WTC11 (cell line): ENCODE measurements at regions not wholly inside any gene's neighbourhood (a gene's known extent, or its start where the extent isn't known, plus 50 kb on each side); places are given as distances from the start of the nearest gene placed in this dataset.

Experiments used
- ATAC-seq: fragments of 200-7000 bp; cut with Tn5 transposase; 2 replicates; pipeline ENCODE4 v1.10.0; 2021; ENCODE audit warnings: mild to moderate bottlenecking, moderate library complexity
- CTCF ChIA-PET: fragments of 300-600 bp; sonication (Branson Sonifier 250); formaldehyde crosslinking; loops from one replicate; lab custom pipeline; 2021; ENCODE audit warnings: antibody characterized with exemption; lab: Charles Lee
- POLR2A ChIA-PET: fragments of 350-600 bp; sonication (Branson Sonifier 250); formaldehyde crosslinking; loops from one replicate; lab custom pipeline; 2021; ENCODE audit warnings: antibody characterized with exemption; lab: Charles Lee
- DNase-seq: peaks from one replicate; pipeline ENCODE4 v3.0.0; 2021; ENCODE audit warnings: low spot score
- H3K27ac Mint-ChIP-seq: 2 replicates; pipeline ENCODE4 v1.8.0; 2021; ENCODE audit warnings: mixed read lengths
- H3K27me3 Mint-ChIP-seq: 2 replicates; pipeline ENCODE4 v1.8.0; 2021; ENCODE audit warnings: low read depth, mild to moderate bottlenecking, moderate library complexity, mixed read lengths
- H3K36me3 Mint-ChIP-seq: 2 replicates; pipeline ENCODE4 v1.8.0; 2021; ENCODE audit warnings: mixed read lengths
- H3K4me1 Mint-ChIP-seq: 2 replicates; pipeline ENCODE4 v1.8.0; 2022; ENCODE audit warnings: mixed read lengths
- H3K4me3 Mint-ChIP-seq: 2 replicates; pipeline ENCODE4 v1.8.0; 2021; ENCODE audit warnings: mild to moderate bottlenecking, moderate library complexity, mixed read lengths
- H3K9me3 Mint-ChIP-seq: 2 replicates; pipeline ENCODE4 v1.8.0; 2021; ENCODE audit warnings: mixed read lengths
- ATF6 ChIP-seq: sonication (generic); formaldehyde crosslinking; IDR thresholded peaks from 2 replicates; pipeline ENCODE4 v1.8.1; 2023; ENCODE audit warnings: mild to moderate bottlenecking, missing genetic modification reagents
- CREM ChIP-seq: sonication (generic); formaldehyde crosslinking; IDR thresholded peaks from 2 replicates; pipeline ENCODE4 v1.8.1; 2022; ENCODE audit warnings: mild to moderate bottlenecking, missing genetic modification reagents, moderate library complexity
- EMX1 ChIP-seq: fragments of 250-450 bp; sonication (Bioruptor Pico); IDR thresholded peaks from 2 replicates; pipeline ENCODE4 v1.8.0; 2021; ENCODE audit warnings: mild to moderate bottlenecking
- ETV6 ChIP-seq: sonication (generic); formaldehyde crosslinking; IDR thresholded peaks from 2 replicates; pipeline ENCODE4 v1.8.1; 2022; ENCODE audit warnings: mild to moderate bottlenecking, missing genetic modification reagents
- FOXK1 ChIP-seq: sonication (generic); formaldehyde crosslinking; IDR thresholded peaks from 2 replicates; pipeline ENCODE4 v1.8.0; 2022; ENCODE audit warnings: mild to moderate bottlenecking, moderate library complexity, missing genetic modification reagents
- GRHL2 ChIP-seq: fragments of 250-450 bp; sonication (Bioruptor Pico); IDR thresholded peaks from 2 replicates; pipeline ENCODE4 v1.8.0; 2022; ENCODE audit warnings: mild to moderate bottlenecking, moderate library complexity; ENCODE audit not compliant: insufficient replicate concordance, severe bottlenecking
- NFATC4 ChIP-seq: fragments of 250-450 bp; sonication (Bioruptor Pico); IDR thresholded peaks from 2 replicates; pipeline ENCODE4 v1.9.0; 2021; ENCODE audit warnings: mild to moderate bottlenecking
- NR2C2 ChIP-seq: sonication (generic); formaldehyde crosslinking; IDR thresholded peaks from 2 replicates; pipeline ENCODE4 v1.8.0; 2022; ENCODE audit warnings: mild to moderate bottlenecking, missing genetic modification reagents
- OVOL2 ChIP-seq: fragments of 250-450 bp; sonication (Bioruptor Pico); IDR thresholded peaks from 2 replicates; pipeline ENCODE4 v1.9.0; 2021; ENCODE audit warnings: mild to moderate bottlenecking, borderline replicate concordance
- PRRX2 ChIP-seq: fragments of 250-450 bp; sonication (Bioruptor Pico); IDR thresholded peaks from 2 replicates; pipeline ENCODE4 v1.8.0; 2021; ENCODE audit warnings: mild to moderate bottlenecking
- ZBTB21 ChIP-seq: sonication (generic); formaldehyde crosslinking; IDR thresholded peaks from 2 replicates; pipeline ENCODE4 v1.8.1; 2023; ENCODE audit warnings: mild to moderate bottlenecking, missing genetic modification reagents, borderline replicate concordance
- ZNF138 ChIP-seq: sonication (generic); formaldehyde crosslinking; conservative IDR thresholded peaks from 2 replicates; pipeline ENCODE4 v1.8.1; 2022; ENCODE audit warnings: mild to moderate bottlenecking, moderate library complexity, missing genetic modification reagents
- ZNF423 ChIP-seq: fragments of 250-450 bp; sonication (Bioruptor Pico); IDR thresholded peaks from 2 replicates; pipeline ENCODE4 v2.1.2; 2022; ENCODE audit warnings: mild to moderate bottlenecking, moderate library complexity
- ZNF671 ChIP-seq: fragments of 250-450 bp; sonication (Bioruptor Pico); IDR thresholded peaks from 2 replicates; pipeline ENCODE4 v1.8.0; 2021; ENCODE audit warnings: mild to moderate bottlenecking
- TF ChIP-seq, protein P1 (sequence below): sonication (generic); formaldehyde crosslinking; IDR thresholded peaks from 2 replicates; pipeline ENCODE4 v1.8.0; 2022; ENCODE audit warnings: missing genetic modification reagents
- TF ChIP-seq, protein P2 (sequence below): sonication (generic); formaldehyde crosslinking; IDR thresholded peaks from 2 replicates; pipeline ENCODE4 v1.8.1; 2023; ENCODE audit warnings: mild to moderate bottlenecking, missing genetic modification reagents, moderate library complexity

DNA sequence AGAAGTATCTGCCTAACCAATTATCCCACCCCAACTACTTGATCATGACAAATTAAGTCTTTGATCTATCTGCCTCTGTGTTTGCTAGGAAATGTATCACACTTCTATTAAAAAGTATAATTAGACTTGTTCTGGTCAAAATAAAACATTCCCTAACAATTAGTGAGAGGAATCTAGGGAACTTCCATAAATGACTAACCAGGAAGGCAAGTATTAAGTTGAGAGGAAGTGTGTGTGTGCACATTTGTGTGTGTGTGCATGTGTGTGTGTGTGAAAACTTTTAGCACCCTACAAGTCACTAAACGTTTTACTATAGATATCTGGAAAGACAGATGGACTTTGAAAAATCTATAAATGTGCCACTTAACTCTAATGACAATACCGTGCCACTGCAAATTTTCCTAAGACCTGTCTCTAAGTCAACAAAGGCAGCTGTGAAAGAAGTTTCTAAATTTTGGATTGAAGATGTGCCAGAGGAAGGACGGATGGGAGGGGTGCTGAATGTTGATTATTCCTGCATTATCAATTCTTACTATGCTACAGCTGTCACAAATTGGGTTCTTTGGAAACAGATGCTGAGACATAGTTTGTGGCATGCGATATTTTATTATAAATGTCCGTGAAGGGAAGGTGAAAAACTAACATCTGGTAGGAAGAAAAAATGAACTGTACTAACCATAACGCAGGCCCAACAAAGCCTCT lies 567.1 kb downstream of the PTPRC start (continued):
- TF ChIP-seq, protein P1, sequence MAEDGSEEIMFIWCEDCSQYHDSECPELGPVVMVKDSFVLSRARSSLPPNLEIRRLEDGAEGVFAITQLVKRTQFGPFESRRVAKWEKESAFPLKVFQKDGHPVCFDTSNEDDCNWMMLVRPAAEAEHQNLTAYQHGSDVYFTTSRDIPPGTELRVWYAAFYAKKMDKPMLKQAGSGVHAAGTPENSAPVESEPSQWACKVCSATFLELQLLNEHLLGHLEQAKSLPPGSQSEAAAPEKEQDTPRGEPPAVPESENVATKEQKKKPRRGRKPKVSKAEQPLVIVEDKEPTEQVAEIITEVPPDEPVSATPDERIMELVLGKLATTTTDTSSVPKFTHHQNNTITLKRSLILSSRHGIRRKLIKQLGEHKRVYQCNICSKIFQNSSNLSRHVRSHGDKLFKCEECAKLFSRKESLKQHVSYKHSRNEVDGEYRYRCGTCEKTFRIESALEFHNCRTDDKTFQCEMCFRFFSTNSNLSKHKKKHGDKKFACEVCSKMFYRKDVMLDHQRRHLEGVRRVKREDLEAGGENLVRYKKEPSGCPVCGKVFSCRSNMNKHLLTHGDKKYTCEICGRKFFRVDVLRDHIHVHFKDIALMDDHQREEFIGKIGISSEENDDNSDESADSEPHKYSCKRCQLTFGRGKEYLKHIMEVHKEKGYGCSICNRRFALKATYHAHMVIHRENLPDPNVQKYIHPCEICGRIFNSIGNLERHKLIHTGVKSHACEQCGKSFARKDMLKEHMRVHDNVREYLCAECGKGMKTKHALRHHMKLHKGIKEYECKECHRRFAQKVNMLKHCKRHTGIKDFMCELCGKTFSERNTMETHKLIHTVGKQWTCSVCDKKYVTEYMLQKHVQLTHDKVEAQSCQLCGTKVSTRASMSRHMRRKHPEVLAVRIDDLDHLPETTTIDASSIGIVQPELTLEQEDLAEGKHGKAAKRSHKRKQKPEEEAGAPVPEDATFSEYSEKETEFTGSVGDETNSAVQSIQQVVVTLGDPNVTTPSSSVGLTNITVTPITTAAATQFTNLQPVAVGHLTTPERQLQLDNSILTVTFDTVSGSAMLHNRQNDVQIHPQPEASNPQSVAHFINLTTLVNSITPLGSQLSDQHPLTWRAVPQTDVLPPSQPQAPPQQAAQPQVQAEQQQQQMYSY = no peak
- no peak for TF ChIP-seq EMX1 (CRISPR knock-in tag)

DNA sequence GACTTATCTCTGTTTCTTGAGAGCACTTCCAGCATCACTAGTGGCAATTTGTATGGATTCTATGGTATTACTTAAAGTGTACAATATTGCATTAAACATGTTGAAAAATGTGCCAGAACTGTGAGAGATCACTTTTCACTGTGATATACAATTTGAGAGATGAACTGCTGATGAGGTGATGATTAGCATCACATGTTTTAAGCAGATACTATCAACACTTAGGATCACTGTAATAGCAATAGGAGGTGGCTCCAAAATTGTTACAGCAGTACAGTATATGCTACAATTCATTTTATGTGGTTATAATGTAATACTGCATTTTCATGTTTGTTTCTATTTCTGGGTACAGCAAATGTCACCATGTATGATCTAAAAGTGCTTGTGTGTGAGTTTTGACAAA lies 570.0 kb downstream of the PTPRC start:
- Mint-ChIP-seq H3K9me3 (no peaks in the 10 kb centered on the region), H3K4me3 (no peak overlapping the region), H3K27ac (no peak overlapping the region), H3K36me3 (no peaks in the 10 kb centered on the region), H3K4me1 (no peaks in the 10 kb centered on the region), H3K27me3 (no peaks in the 10 kb centered on the region)
- no peak for ATAC-seq
- ChIA-PET POLR2A (no interaction called here), CTCF (no interaction called here)
- TF ChIP-seq CREM = no peak
- TF ChIP-seq, protein P1 = no peak
- no peak for TF ChIP-seq ZBTB21 (CRISPR knock-in tag)
- no peak for TF ChIP-seq NFATC4 (CRISPR knock-in tag)
- TF ChIP-seq ZNF138 = no peak
- no peak for TF ChIP-seq FOXK1
- no peak for TF ChIP-seq GRHL2 (CRISPR knock-in tag)
- no peak for TF ChIP-seq ZNF671 (CRISPR knock-in tag)
- no peak for TF ChIP-seq OVOL2 (CRISPR knock-in tag)
- no peak for TF ChIP-seq ZNF423 (CRISPR knock-in tag)
- no peak for TF ChIP-seq NR2C2
- no peak for TF ChIP-seq ETV6 (CRISPR knock-in tag)
- TF ChIP-seq, protein P2, sequence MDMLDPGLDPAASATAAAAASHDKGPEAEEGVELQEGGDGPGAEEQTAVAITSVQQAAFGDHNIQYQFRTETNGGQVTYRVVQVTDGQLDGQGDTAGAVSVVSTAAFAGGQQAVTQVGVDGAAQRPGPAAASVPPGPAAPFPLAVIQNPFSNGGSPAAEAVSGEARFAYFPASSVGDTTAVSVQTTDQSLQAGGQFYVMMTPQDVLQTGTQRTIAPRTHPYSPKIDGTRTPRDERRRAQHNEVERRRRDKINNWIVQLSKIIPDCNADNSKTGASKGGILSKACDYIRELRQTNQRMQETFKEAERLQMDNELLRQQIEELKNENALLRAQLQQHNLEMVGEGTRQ = no peak
- no peak for TF ChIP-seq ATF6 (CRISPR knock-in tag)
- TF ChIP-seq PRRX2 = no peak
- no peak for DNase-seq
